H1 (cell line): ENCODE measurements at regions not wholly inside any gene's neighbourhood (a gene's known extent, or its start where the extent isn't known, plus 50 kb on each side); places are given as distances from the start of the nearest gene placed in this dataset.

Experiments
- CTCF ChIA-PET: fragments of 300-600 bp; sonication (Branson Sonifier 250); formaldehyde crosslinking; loops from one replicate; lab custom pipeline; 2021; ENCODE audit not compliant: partially characterized antibody; lab: Charles Lee
- POLR2A ChIA-PET: fragments of 300-600 bp; sonication (Branson Sonifier 250); formaldehyde crosslinking; loops from one replicate; lab custom pipeline; 2021; ENCODE audit warnings: inconsistent platforms; ENCODE audit not compliant: partially characterized antibody; lab: Charles Lee
- DNase-seq, 2 experiments: peaks; one replicate each; pipeline versions ENCODE4 v3.0.0 to v3.0.0-alpha.2; 2010 to 2022; ENCODE audit warnings: low spot score in 2 of 2, low read depth in 1 of 2, mixed read lengths in 1 of 2
- FAIRE-seq: peaks from 2 replicates; lab custom pipeline; 2011; peaks lifted over from hg19 to GRCh38; lab: Jason Lieb, UNC
- H2AFZ ChIP-seq: 2 replicates; pipeline ENCODE4 v1.8.1; 2012; ENCODE audit warnings: low read length, inconsistent platforms
- H2AK5ac ChIP-seq: 2 replicates; pipeline ENCODE4 v1.6.1; 2013; ENCODE audit warnings: low read depth, low read length
- H2BK120ac ChIP-seq: replicated peaks from 2 replicates; pipeline ENCODE3; 2013; ENCODE audit warnings: low read depth, low read length, inconsistent platforms
- H2BK12ac ChIP-seq: 2 replicates; pipeline ENCODE4 v1.6.1; 2013; ENCODE audit warnings: low read depth, low read length
- H2BK15ac ChIP-seq: 2 replicates; pipeline ENCODE4 v1.6.1; 2013; ENCODE audit warnings: low read length
- H2BK20ac ChIP-seq: 2 replicates; pipeline ENCODE4 v1.6.1; 2013; ENCODE audit warnings: low read length
- H2BK5ac ChIP-seq: 2 replicates; pipeline ENCODE4 v1.6.1; 2013; ENCODE audit warnings: low read depth, low read length
- H3K14ac ChIP-seq: 2 replicates; pipeline ENCODE4 v1.6.1; 2013; ENCODE audit warnings: inconsistent platforms; ENCODE audit not compliant: insufficient read length
- H3K18ac ChIP-seq: 2 replicates; pipeline ENCODE4 v1.6.1; 2013; ENCODE audit warnings: low read length; ENCODE audit errors: extremely low read depth
- H3K23ac ChIP-seq: 2 replicates; pipeline ENCODE4 v1.6.1; 2013; ENCODE audit warnings: inconsistent platforms; ENCODE audit not compliant: insufficient read length
- H3K23me2 ChIP-seq: 2 replicates; pipeline ENCODE4 v1.6.1; 2013; ENCODE audit warnings: low read depth, low read length
- H3K27ac ChIP-seq: 2 replicates; pipeline ENCODE4 v1.6.1; 2011; ENCODE audit warnings: low read depth, low read length, inconsistent platforms
- H3K27me3 ChIP-seq, 4 experiments: replicated peaks in 1 of 4; 1 replicate in 1 of 4; 2 replicates in 3 of 4; pipeline versions ENCODE4 v1.6.1 to v1.8.1; 2011 to 2013; ENCODE audit warnings: low read length in 3 of 4, mild to moderate bottlenecking in 3 of 4, inconsistent platforms in 2 of 4, mixed read lengths in 2 of 4, moderate library complexity in 1 of 4; ENCODE audit not compliant: control insufficient read depth in 3 of 4, insufficient read depth in 3 of 4; ENCODE audit errors: extremely low read depth in 1 of 4
- H3K36me3 ChIP-seq, 4 experiments: 2 replicates each; pipeline versions ENCODE4 v1.6.1 to v1.8.1; 2011 to 2013; ENCODE audit warnings: mild to moderate bottlenecking in 4 of 4, low read length in 3 of 4, moderate library complexity in 2 of 4, control low read depth in 1 of 4, inconsistent platforms in 1 of 4; ENCODE audit not compliant: insufficient read depth in 4 of 4, control insufficient read depth in 2 of 4
- H3K4ac ChIP-seq: replicated peaks from 2 replicates; pipeline ENCODE3; 2013; ENCODE audit warnings: low read length, low read depth, mixed read lengths, inconsistent platforms; ENCODE audit not compliant: insufficient read length
- H3K4me1 ChIP-seq, 4 experiments: replicated peaks in 1 of 4; 1 replicate in 1 of 4; 2 replicates in 3 of 4; pipeline versions ENCODE4 v1.6.1 to v1.8.1; 2011 to 2013; ENCODE audit warnings: low read length in 3 of 4, inconsistent platforms in 2 of 4, mixed read lengths in 1 of 4; ENCODE audit not compliant: insufficient read depth in 4 of 4, control insufficient read depth in 3 of 4
- H3K4me2 ChIP-seq, 2 experiments: 2 replicates each; pipeline versions ENCODE4 v1.6.1 to v1.8.1; 2011 to 2013; ENCODE audit warnings: low read depth in 2 of 2, low read length in 2 of 2, control low read depth in 1 of 2, inconsistent platforms in 1 of 2, mild to moderate bottlenecking in 1 of 2; ENCODE audit not compliant: insufficient read depth in 1 of 2
- H3K4me3 ChIP-seq, 4 experiments: fragments of 200-600, 300-600 bp in 1 of 4; sonication (generic), shearing (Covaris generic), sonication (Bioruptor Twin) in 1 of 4; 2 replicates each; pipeline versions ENCODE4 v1.5.1 to v1.8.1; 2011 to 2016; ENCODE audit warnings: low read length in 4 of 4, low read depth in 3 of 4, control low read depth in 2 of 4, inconsistent platforms in 2 of 4, mild to moderate bottlenecking in 2 of 4, mixed read lengths in 1 of 4, moderate library complexity in 1 of 4; ENCODE audit not compliant: insufficient read depth in 2 of 4; ENCODE audit errors: extremely low read depth in 1 of 4
- H3K56ac ChIP-seq: replicated peaks from 2 replicates; pipeline ENCODE3; 2013; ENCODE audit warnings: low read depth, mild to moderate bottlenecking, mixed read lengths, low read length, inconsistent platforms; ENCODE audit not compliant: insufficient read length
- H3K79me1 ChIP-seq: 2 replicates; pipeline ENCODE4 v1.6.1; 2013; ENCODE audit warnings: low read depth, low read length, control low read depth
- H3K79me2 ChIP-seq, 2 experiments: 2 replicates each; pipeline versions ENCODE4 v1.6.1 to v1.8.1; 2012 to 2013; ENCODE audit warnings: low read length in 2 of 2, mild to moderate bottlenecking in 2 of 2, inconsistent platforms in 1 of 2; ENCODE audit not compliant: insufficient read depth in 2 of 2, control insufficient read depth in 1 of 2
- H3K9ac ChIP-seq, 4 experiments: replicated peaks in 1 of 4; 1 replicate in 1 of 4; 2 replicates in 3 of 4; pipeline versions ENCODE4 v1.6.1 to v1.8.1; 2011 to 2013; ENCODE audit warnings: low read depth in 3 of 4, low read length in 3 of 4, control low read depth in 2 of 4, mild to moderate bottlenecking in 2 of 4, moderate library complexity in 2 of 4, inconsistent platforms in 1 of 4; ENCODE audit errors: extremely low read depth in 1 of 4
- H3K9me3 ChIP-seq, 2 experiments: 2 replicates each; pipeline versions ENCODE4 v1.6.1 to v1.8.1; 2012 to 2013; ENCODE audit warnings: mild to moderate bottlenecking in 2 of 2, moderate library complexity in 2 of 2, control low read depth in 1 of 2, inconsistent platforms in 1 of 2, low read depth in 1 of 2, low read length in 1 of 2, mixed read lengths in 1 of 2; ENCODE audit not compliant: insufficient read depth in 2 of 2
- H4K20me1 ChIP-seq, 2 experiments: replicated peaks in 1 of 2; 2 replicates each; pipeline versions ENCODE3 to v1.8.1; 2011 to 2013; ENCODE audit warnings: inconsistent platforms in 2 of 2, low read length in 2 of 2, mild to moderate bottlenecking in 1 of 2; ENCODE audit not compliant: insufficient read depth in 2 of 2, control insufficient read depth in 1 of 2
- H4K5ac ChIP-seq: 2 replicates; pipeline ENCODE4 v1.6.1; 2013; ENCODE audit warnings: low read length, low read depth, mixed read lengths, inconsistent platforms; ENCODE audit not compliant: insufficient read length
- H4K8ac ChIP-seq: 2 replicates; pipeline ENCODE4 v1.8.0; 2013; ENCODE audit warnings: mild to moderate bottlenecking, moderate library complexity, low read length, inconsistent platforms; ENCODE audit not compliant: insufficient read depth; ENCODE audit errors: extremely low read depth
- H4K91ac ChIP-seq: replicated peaks from 2 replicates; pipeline ENCODE3; 2013; ENCODE audit warnings: low read length, mixed read lengths, inconsistent platforms; ENCODE audit not compliant: insufficient read length
- ATF2 ChIP-seq: IDR thresholded peaks from 2 replicates; pipeline ENCODE4 v1.6.1; 2012; ENCODE audit warnings: low read length, inconsistent platforms
- CTBP2 ChIP-seq: IDR thresholded peaks from 2 replicates; pipeline ENCODE4 v1.7.0; 2011; ENCODE audit warnings: borderline replicate concordance, mild to moderate bottlenecking, moderate library complexity, mixed read lengths, low read length; ENCODE audit not compliant: insufficient read depth, insufficient read length
- CTCF ChIP-seq, 3 experiments: IDR thresholded peaks; 1 replicate in 2 of 3; 2 replicates in 1 of 3; pipeline versions ENCODE4 v1.5.1 to v1.6.1; 2011; ENCODE audit warnings: low read length in 3 of 3, mild to moderate bottlenecking in 3 of 3, inconsistent platforms in 2 of 3, low read depth in 1 of 3, moderate library complexity in 1 of 3; ENCODE audit not compliant: insufficient read depth in 1 of 3; ENCODE audit errors: control extremely low read depth in 1 of 3
- FOSL1 ChIP-seq: IDR thresholded peaks from 2 replicates; pipeline ENCODE4 v1.6.1; 2011; ENCODE audit warnings: mild to moderate bottlenecking, low read depth, low read length, moderate library complexity; ENCODE audit not compliant: insufficient read depth
- POLR2A ChIP-seq, 2 experiments: IDR thresholded peaks; 1 replicate in 1 of 2; 2 replicates in 1 of 2; pipeline ENCODE4 v1.6.1; 2011; ENCODE audit warnings: low read depth in 2 of 2, low read length in 2 of 2, mild to moderate bottlenecking in 2 of 2; ENCODE audit errors: control extremely low read depth in 1 of 2
- POLR2AphosphoS5 ChIP-seq: IDR thresholded peaks from 2 replicates; pipeline ENCODE4 v1.6.1; 2011; ENCODE audit warnings: low read depth, low read length
- POU5F1 ChIP-seq: IDR thresholded peaks from 2 replicates; pipeline ENCODE4 v1.6.1; 2011; ENCODE audit warnings: low read depth, mild to moderate bottlenecking, low read length, moderate library complexity
- WGBS, 2 experiments: shearing (Covaris generic) in 1 of 2; methylation state at CpG; one replicate each; pipeline versions ENCODE4 v1.1.6 to v1.1.7; 2013 to 2015; ENCODE audit warnings: low lambda C conversion rate in 2 of 2, mixed read lengths in 2 of 2, inconsistent platforms in 1 of 2, low coverage in 1 of 2, missing lambda C conversion rate in 1 of 2; ENCODE audit not compliant: insufficient replicate concordance in 2 of 2, insufficient coverage in 1 of 2, insufficient read length in 1 of 2; ENCODE audit errors: extremely low coverage in 1 of 2, missing lambda C conversion rate in 1 of 2; 5-methylcytosine and 5-hydroxymethylcytosine counted together

- Histone ChIP-seq H3K23ac (no peak overlapping the region), H2AFZ (no peak overlapping the region), H2BK12ac (no peak overlapping the region), H3K36me3 (no peaks in the 10 kb centered on the region), H3K4me1 (no peaks in the 10 kb centered on the region), H3K4me2 (no peak overlapping the region), H4K5ac (no peak overlapping the region), H3K23me2 (no peaks in the 10 kb centered on the region), H3K79me2 (no peaks in the 10 kb centered on the region), H3K4me3 (no peak overlapping the region), H3K9me3 (no peaks in the 10 kb centered on the region), H3K14ac (no peak overlapping the region), H2AK5ac (no peak overlapping the region), H3K18ac (no peak overlapping the region), H3K4ac (no peak overlapping the region), H4K20me1 (no peaks in the 10 kb centered on the region), H4K8ac (no peak overlapping the region), H2BK5ac (no peak overlapping the region), H4K91ac (no peak overlapping the region), H2BK20ac (no peak overlapping the region), H3K27me3 (no peaks in the 10 kb centered on the region), H3K56ac (no peak overlapping the region), H2BK120ac (no peak overlapping the region), H2BK15ac (no peak overlapping the region), H3K79me1 (no peaks in the 10 kb centered on the region), H3K27ac (no peak overlapping the region), H3K9ac (no peak overlapping the region)
- FAIRE-seq (no peak), DNase-seq (no peak)
- TF ChIP-seq POLR2AphosphoS5 (no peak), CTBP2 (no peak), FOSL1 (no peak), POLR2A (IDR thresholded peaks at IDR 0.05; ENCODE audit: control extremely low read depth in 1 of 2, low read depth in 2 of 2, low read length in 2 of 2) (no peak), ATF2 (no peak), POU5F1 (no peak), CTCF (IDR thresholded peaks at IDR 0.05; ENCODE audit: control extremely low read depth in 1 of 3, insufficient read depth in 1 of 3, low read depth in 1 of 3, low read length in 3 of 3) (no peak)
- ChIA-PET POLR2A (no interaction called here), CTCF (no interaction called here)
- 86% methylated on average over 5 of the region's 5 CpGs; no CpG with 5 or more reads in 1 of the 2 experiments for WGBS, 2 experiments
Measured at GRCh38 chr4:43163101-43163792, 270.7 kb downstream of the GRXCR1 start.
